ENCODE measurements at regions not wholly inside any gene's neighbourhood (a gene's known extent, or its start where the extent isn't known, plus 50 kb on each side); places are given as distances from the start of the nearest gene placed in this dataset.

DNA sequence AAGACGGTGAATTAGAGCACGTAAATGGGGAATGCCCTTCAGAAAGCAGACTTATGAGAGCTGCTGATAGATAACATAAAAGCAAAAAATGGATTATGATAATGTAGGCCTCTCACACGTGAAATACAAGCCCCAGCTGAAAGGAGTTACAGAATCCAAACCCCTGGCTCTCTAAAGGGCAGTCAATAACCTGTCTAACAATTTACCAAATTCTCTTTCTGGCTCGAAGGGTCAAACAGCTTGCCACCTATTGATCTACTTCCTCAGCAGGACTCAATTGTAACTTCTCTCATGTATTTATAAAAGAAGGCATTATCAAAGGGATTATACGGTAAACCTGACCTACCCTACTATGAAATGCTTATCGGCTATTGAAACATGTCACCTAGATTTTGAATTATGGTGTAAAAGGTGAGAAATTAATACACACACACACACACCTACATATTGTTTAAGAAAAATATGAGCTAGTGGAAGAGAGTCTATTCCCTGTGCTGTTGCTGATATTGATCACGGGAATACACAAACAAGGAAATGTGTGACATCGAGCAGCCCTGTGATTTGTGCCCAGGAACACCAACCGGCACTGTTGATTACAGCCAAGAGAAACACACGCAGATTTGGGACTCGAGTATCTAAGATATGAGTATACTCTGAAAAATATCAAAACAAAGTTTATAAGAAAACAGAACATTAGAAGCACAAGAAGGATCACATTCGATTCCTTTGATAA is 135.6 kb upstream of the NEBL start:
- POLR2A ChIA-PET = interaction anchor here (0.6 kb wide), 1 partner anchor 217 kb away, joined by 3 read pairs; no protein-coding TSS in a partner anchor
- peaks cover 0 to 1% (median 0%) of the 10 kb centered on the region in 7 donors for H3K4me1 Mint-ChIP-seq
- H3K36me3 Mint-ChIP-seq = no peaks in the 10 kb centered on the region
- H3K27me3 Mint-ChIP-seq = peaks cover 0 to 9% (median 0%) of the 10 kb centered on the region in 5 donors
- Histone ChIP-seq H3K9me3 (ENCODE audit: control insufficient read depth in 2 of 3, low read length in 3 of 3) (no peaks in the 10 kb centered on the region), H3K4me1 (ENCODE audit: control insufficient read depth in 2 of 2, insufficient read depth in 2 of 2, low read length in 2 of 2) (no peaks in the 10 kb centered on the region), H3K36me3 (ENCODE audit: control insufficient read depth in 2 of 3, insufficient read depth in 3 of 3, low read length in 3 of 3) (no peaks in the 10 kb centered on the region), H3K4me3 (ENCODE audit: low read length) (no peak overlapping the region), H3K27me3 (ENCODE audit: control insufficient read depth in 2 of 2, insufficient read depth in 2 of 2, low read length in 2 of 2) (no peaks in the 10 kb centered on the region), H3K27ac (ENCODE audit: low read depth, low read length) (no peak overlapping the region)
- CTCF ChIA-PET = no interaction called here
- H3K27ac Mint-ChIP-seq = no peak overlapping the region
- intact Hi-C loops (cut with micrococcal nuclease) = no loop called here
- DNase-seq = no peak
- peaks cover 0 to 16% (median 7%) of the 10 kb centered on the region in 11 donors for H3K9me3 Mint-ChIP-seq
- no peak overlapping the region for H3K4me3 Mint-ChIP-seq
- no peak for ATAC-seq

DNA sequence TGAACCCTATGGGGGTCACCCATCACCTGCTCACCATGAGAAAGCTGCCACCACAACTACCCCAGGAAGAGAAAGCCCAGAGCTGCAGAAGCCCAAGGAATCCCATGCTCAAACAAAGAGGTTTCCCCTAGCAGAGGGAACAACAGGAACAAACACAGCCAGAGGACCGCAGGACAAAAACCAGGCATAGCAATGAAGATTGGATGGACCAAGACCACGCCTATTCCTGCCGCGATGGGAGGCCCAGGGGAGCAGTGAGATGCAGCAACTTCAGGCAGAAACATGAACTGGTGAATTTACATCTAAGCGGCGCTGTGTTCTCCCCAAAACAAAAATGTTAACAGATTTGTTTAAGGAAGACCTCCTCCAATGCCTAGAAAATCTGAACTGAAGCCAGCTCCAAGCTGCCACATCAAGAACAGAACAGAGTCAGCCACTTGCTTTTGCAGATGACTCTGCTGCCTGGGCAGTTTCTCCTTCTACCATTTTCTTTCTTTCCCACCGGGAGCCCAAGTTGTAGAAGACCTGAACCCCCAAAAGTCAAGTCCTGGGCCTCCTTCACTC is 134.2 kb upstream of the NEBL start:
- CTCF ChIA-PET = no interaction called here
- Mint-ChIP-seq H3K4me1 (peaks cover 0 to 1% (median 0%) of the 10 kb centered on the region in 7 donors), H3K36me3 (no peaks in the 10 kb centered on the region), H3K4me3 (no peak overlapping the region), H3K27ac (no peak overlapping the region), H3K27me3 (peaks cover 0 to 9% (median 0%) of the 10 kb centered on the region in 5 donors), H3K9me3 (peaks cover 0 to 11% (median 3%) of the 10 kb centered on the region in 11 donors)
- Histone ChIP-seq H3K36me3 (ENCODE audit: control insufficient read depth in 2 of 3, insufficient read depth in 3 of 3, low read length in 3 of 3) (no peaks in the 10 kb centered on the region), H3K4me1 (ENCODE audit: control insufficient read depth in 2 of 2, insufficient read depth in 2 of 2, low read length in 2 of 2) (no peaks in the 10 kb centered on the region), H3K27me3 (ENCODE audit: control insufficient read depth in 2 of 2, insufficient read depth in 2 of 2, low read length in 2 of 2) (no peaks in the 10 kb centered on the region), H3K27ac (ENCODE audit: low read depth, low read length) (no peak overlapping the region), H3K9me3 (ENCODE audit: control insufficient read depth in 2 of 3, low read length in 3 of 3) (no peaks in the 10 kb centered on the region), H3K4me3 (ENCODE audit: low read length) (no peak overlapping the region)
- POLR2A ChIA-PET = no interaction called here
- DNase-seq (no peak), ATAC-seq (no peak)
- intact Hi-C loops (cut with micrococcal nuclease) = no loop called here

DNA sequence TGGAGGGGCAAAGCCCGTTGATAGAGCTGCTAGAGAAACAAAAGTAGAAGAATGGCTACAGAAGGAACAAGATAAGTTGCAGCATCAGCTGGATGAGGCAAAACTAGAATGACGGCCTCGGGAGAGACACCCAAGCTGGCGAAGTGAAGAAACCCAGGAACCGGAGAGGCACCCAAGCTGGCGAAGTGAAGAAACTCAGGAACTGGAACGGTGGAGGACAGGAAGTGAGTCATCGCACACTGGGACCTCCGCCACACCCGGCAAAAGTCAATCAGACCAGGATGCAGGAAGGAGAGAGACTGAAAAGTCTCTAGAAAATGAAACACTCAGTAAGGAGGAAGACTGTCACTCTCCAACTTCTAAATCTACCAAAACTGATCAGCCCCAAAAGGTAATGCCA is 133.0 kb upstream of the NEBL start:
- no peaks in the 10 kb centered on the region for H3K27me3 ChIP-seq (ENCODE audit: control insufficient read depth in 2 of 2, insufficient read depth in 2 of 2, low read length in 2 of 2)
- Mint-ChIP-seq H3K9me3 (peaks cover 0 to 11% (median 3%) of the 10 kb centered on the region in 11 donors), H3K27ac (no peak overlapping the region), H3K4me1 (peaks cover 0 to 1% (median 0%) of the 10 kb centered on the region in 7 donors), H3K36me3 (no peaks in the 10 kb centered on the region), H3K27me3 (peaks cover 0 to 6% (median 0%) of the 10 kb centered on the region in 5 donors), H3K4me3 (no peak overlapping the region)
- POLR2A ChIA-PET = no interaction called here
- no peak for DNase-seq
- H3K4me1 ChIP-seq (ENCODE audit: control insufficient read depth in 2 of 2, insufficient read depth in 2 of 2, low read length in 2 of 2) = no peaks in the 10 kb centered on the region
- no peak overlapping the region for H3K4me3 ChIP-seq (ENCODE audit: low read length)
- CTCF ChIA-PET = no interaction called here
- H3K9me3 ChIP-seq (ENCODE audit: control insufficient read depth in 2 of 3, low read length in 3 of 3) = no peaks in the 10 kb centered on the region
- no peaks in the 10 kb centered on the region for H3K36me3 ChIP-seq (ENCODE audit: control insufficient read depth in 2 of 3, insufficient read depth in 3 of 3, low read length in 3 of 3)
- H3K27ac ChIP-seq (ENCODE audit: low read depth, low read length) = no peak overlapping the region
- intact Hi-C loops (cut with micrococcal nuclease) = no loop called here
- no peak for ATAC-seq

DNA sequence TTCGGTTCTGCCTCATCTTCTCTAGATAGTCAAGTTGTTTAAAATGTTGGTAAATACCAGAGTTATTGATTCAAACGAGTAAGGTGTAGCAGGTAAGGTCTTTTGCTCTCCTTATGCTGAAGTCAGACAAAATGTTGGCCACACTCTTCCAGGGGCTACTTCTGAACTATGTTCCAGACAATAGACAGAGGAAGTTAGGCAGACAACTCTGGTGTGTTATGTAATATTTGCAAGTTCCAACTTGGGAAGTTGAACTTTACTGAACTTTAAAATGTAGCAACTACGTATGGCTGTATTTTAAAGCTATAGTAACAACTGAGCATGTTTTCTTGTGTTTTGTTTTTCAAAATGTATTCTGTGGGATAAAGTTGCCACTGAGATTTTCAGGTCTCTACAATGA is 125.7 kb upstream of the NEBL start:
- Mint-ChIP-seq H3K27ac (no peak overlapping the region), H3K9me3 (peaks cover 0 to 7% (median 0%) of the 10 kb centered on the region in 11 donors), H3K36me3 (no peaks in the 10 kb centered on the region), H3K4me3 (no peak overlapping the region), H3K4me1 (no peaks in the 10 kb centered on the region), H3K27me3 (peaks cover 0 to 10% (median 0%) of the 10 kb centered on the region in 5 donors)
- no peaks in the 10 kb centered on the region for H3K9me3 ChIP-seq (ENCODE audit: control insufficient read depth in 2 of 3, low read length in 3 of 3)
- intact Hi-C loops (cut with micrococcal nuclease) = no loop called here
- ATAC-seq = no peak
- no peak overlapping the region for H3K27ac ChIP-seq (ENCODE audit: low read depth, low read length)
- ChIA-PET POLR2A (no interaction called here), CTCF (no interaction called here)
- H3K27me3 ChIP-seq (ENCODE audit: control insufficient read depth in 2 of 2, insufficient read depth in 2 of 2, low read length in 2 of 2) = no peaks in the 10 kb centered on the region
- H3K4me1 ChIP-seq (ENCODE audit: control insufficient read depth in 2 of 2, insufficient read depth in 2 of 2, low read length in 2 of 2) = no peaks in the 10 kb centered on the region
- DNase-seq = no peak
- no peaks in the 10 kb centered on the region for H3K36me3 ChIP-seq (ENCODE audit: control insufficient read depth in 2 of 3, insufficient read depth in 3 of 3, low read length in 3 of 3)
- H3K4me3 ChIP-seq (ENCODE audit: low read length) = no peak overlapping the region

DNA sequence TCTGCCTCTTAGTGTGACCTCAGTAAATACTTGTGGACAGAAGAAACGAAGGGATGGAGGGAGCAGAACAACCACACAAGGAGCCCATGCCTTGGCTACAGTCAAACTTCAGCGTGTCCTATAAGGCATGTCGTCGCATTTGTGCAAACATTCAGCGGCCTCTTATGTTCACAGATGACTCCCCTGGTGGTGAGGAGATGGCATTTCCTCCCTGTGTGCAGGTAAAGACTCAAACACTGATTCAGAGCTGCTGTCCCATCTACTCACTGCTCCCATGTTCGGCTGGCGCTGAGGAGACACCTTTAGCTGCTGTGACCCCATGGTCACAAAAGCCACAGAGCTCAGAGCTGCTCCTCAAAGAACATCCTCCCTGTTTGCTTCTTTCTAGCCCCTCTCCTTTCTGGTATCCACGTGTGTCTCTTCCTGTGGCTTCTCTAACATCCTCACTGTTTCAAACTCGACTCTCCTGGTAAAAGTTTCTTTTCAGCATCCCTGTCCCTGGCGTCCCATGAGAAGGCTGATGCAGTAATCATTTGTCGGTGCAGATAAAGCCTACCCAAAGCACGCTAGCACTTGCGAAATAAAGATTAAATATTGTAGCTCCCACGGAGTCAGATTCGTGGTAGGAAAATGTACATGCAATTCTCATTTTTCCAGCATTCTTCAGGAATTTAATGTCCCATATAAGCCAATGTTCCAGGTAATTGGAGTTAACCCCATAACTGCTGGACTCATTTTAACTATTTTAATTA is 124.9 kb upstream of the NEBL start:
- ATAC-seq (no peak), DNase-seq (no peak)
- intact Hi-C loops (cut with micrococcal nuclease) = no loop called here
- H3K9me3 Mint-ChIP-seq = peaks cover 0 to 7% (median 0%) of the 10 kb centered on the region in 11 donors
- Histone ChIP-seq H3K36me3 (ENCODE audit: control insufficient read depth in 2 of 3, insufficient read depth in 3 of 3, low read length in 3 of 3) (no peaks in the 10 kb centered on the region), H3K4me3 (ENCODE audit: low read length) (no peak overlapping the region), H3K27ac (ENCODE audit: low read depth, low read length) (no peak overlapping the region), H3K27me3 (ENCODE audit: control insufficient read depth in 2 of 2, insufficient read depth in 2 of 2, low read length in 2 of 2) (no peaks in the 10 kb centered on the region), H3K9me3 (ENCODE audit: control insufficient read depth in 2 of 3, low read length in 3 of 3) (no peaks in the 10 kb centered on the region), H3K4me1 (ENCODE audit: control insufficient read depth in 2 of 2, insufficient read depth in 2 of 2, low read length in 2 of 2) (no peaks in the 10 kb centered on the region)
- H3K27ac Mint-ChIP-seq = no peak overlapping the region
- ChIA-PET POLR2A (no interaction called here), CTCF (no interaction called here)
- no peak overlapping the region for H3K4me3 Mint-ChIP-seq
- no peaks in the 10 kb centered on the region for H3K4me1 Mint-ChIP-seq
- no peaks in the 10 kb centered on the region for H3K36me3 Mint-ChIP-seq
- peaks cover 0 to 10% (median 0%) of the 10 kb centered on the region in 5 donors for H3K27me3 Mint-ChIP-seq

DNA sequence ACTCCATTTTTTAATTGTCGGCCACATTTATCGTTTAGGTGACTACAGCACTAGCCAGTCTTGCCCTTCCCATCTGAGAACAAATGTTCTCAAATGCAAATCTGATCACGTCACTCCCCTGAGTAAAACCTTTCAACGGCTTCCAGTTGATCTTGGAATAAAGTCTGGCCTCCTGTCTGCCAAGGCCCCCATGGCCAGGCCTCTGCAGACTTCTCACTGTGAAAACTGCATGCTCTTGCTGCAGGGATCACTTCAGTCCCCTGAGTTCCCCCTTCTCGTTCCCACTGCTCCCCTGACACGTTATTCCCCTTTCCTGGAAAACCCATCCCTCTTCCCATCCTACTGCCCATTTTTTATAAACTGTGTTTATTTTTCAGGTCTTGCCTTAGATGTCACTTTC is 124.1 kb upstream of the NEBL start:
- H3K4me3 ChIP-seq (ENCODE audit: low read length) = no peak overlapping the region
- no peaks in the 10 kb centered on the region for H3K4me1 Mint-ChIP-seq
- H3K9me3 ChIP-seq (ENCODE audit: control insufficient read depth in 2 of 3, low read length in 3 of 3) = no peaks in the 10 kb centered on the region
- intact Hi-C loops (cut with micrococcal nuclease) = no loop called here
- H3K27me3 ChIP-seq (ENCODE audit: control insufficient read depth in 2 of 2, insufficient read depth in 2 of 2, low read length in 2 of 2) = no peaks in the 10 kb centered on the region
- no peak overlapping the region for H3K27ac ChIP-seq (ENCODE audit: low read depth, low read length)
- H3K4me1 ChIP-seq (ENCODE audit: control insufficient read depth in 2 of 2, insufficient read depth in 2 of 2, low read length in 2 of 2) = no peaks in the 10 kb centered on the region
- H3K4me3 Mint-ChIP-seq = no peak overlapping the region
- peaks cover 0 to 7% (median 0%) of the 10 kb centered on the region in 11 donors for H3K9me3 Mint-ChIP-seq
- DNase-seq = no peak
- H3K27me3 Mint-ChIP-seq = peaks cover 0 to 10% (median 0%) of the 10 kb centered on the region in 5 donors
- H3K36me3 Mint-ChIP-seq = no peaks in the 10 kb centered on the region
- CTCF ChIA-PET = no interaction called here
- POLR2A ChIA-PET = no interaction called here
- H3K36me3 ChIP-seq (ENCODE audit: control insufficient read depth in 2 of 3, insufficient read depth in 3 of 3, low read length in 3 of 3) = no peaks in the 10 kb centered on the region
- no peak for ATAC-seq
- H3K27ac Mint-ChIP-seq = no peak overlapping the region
